GM21529 (cell line): ENCODE measurements at regions not wholly inside any gene's neighbourhood (a gene's known extent, or its start where the extent isn't known, plus 50 kb on each side); places are given as distances from the start of the nearest gene placed in this dataset.

Experiments used
- ATAC-seq: cut with Tn5 transposase; IDR thresholded peaks from one replicate; pipeline ENCODE4 v1.9.1; 2021; ENCODE audit not compliant: unreplicated experiment

DNA sequence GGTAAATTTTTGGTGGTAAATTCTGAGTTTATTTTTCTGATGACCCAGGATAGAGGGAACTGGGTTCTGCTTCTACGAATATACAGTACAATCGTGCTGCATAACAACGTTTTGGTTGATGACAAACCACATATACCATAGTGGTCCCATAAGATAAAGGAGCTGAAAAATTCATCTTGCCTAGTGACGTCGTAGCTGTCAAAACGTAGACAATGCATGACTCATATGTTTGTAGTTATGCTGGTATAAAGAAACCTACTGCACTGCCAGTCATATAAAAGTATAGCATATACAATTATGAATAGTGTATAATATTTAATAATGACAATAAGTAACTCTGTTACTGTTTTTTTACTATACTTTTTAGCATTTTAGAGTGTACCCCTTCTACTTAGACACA lies 244.0 kb downstream of the GAS1 start:
- no peak for ATAC-seq

DNA sequence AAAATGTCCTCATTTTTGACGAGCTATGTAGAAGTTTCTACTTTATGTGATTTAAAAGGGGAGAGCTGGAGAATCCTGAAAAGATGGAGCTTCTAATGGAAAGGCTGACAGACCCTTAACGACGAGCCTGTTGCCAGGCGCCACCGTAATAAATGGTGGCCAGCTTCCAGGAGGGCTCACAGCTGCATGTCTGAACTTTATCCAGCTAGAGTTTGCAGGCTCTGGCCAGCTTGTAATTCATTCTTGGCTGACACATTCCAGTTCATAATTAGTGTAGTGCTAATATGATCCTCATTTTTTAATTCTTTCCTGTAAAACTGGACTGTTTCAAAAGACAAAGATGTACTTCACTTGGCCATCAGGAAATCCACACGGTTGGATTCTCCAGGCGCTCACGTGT lies 246.7 kb downstream of the GAS1 start:
- ATAC-seq, result no peak

DNA sequence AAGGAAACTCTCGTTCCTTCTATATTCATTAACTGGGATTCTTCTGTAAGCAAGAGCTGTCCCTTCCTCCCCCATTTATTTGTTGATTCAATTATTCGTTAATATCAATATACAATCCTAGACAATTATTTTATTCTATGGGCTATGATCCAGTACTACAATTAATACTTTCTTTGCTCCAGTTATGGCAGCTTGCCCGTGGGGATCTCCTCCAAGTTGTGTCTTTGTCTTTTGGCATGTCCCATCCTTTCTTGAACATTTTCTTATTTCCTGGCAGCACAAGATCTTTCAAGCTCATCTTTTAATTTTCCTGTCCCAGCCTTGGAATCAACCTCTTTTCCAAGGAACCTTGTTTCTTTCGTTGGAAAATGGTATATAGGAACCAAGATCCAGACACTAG lies 249.3 kb downstream of the GAS1 start:
- ATAC-seq, result no peak

DNA sequence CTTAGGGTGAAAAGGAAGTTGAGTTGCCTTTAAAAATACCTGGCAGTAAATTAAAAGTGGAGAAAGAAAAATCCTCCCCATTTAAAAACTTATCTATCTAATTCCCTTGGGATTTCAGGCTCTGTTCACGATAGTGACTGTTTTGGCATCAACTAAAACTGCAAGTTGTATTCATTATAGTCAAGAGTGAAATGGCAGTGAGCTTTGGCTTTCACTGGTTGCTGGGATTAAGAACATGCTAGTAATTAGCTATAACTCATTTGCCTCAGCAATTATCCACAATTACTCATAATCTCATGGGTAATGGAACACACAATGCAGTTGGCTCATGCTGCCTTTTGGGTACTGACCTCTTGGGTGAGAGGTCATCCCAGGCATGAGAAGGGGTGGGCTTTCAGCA lies 250.1 kb downstream of the GAS1 start:
- no peak for ATAC-seq

GRCh38 chr9:86695910-86696424 lies 251.3 kb downstream of the GAS1 start:
- ATAC-seq, result no peak

- ATAC-seq, result no peak
Observed at GRCh38 chr9:86690034-86690433, 257.3 kb downstream of the GAS1 start.

- ATAC-seq, result no peak
Observed at GRCh38 chr9:86687788-86688187, 259.5 kb downstream of the GAS1 start.

GRCh38 chr9:86685556-86685955 lies 261.8 kb downstream of the GAS1 start:
- ATAC-seq, result no peak

GRCh38 chr9:86684148-86684547 lies 263.2 kb downstream of the GAS1 start:
- no peak for ATAC-seq

GRCh38 chr9:86682240-86682639 lies 265.1 kb downstream of the GAS1 start:
- no peak for ATAC-seq

GRCh38 chr9:86679909-86680308 lies 267.4 kb downstream of the GAS1 start:
- ATAC-seq, result no peak

GRCh38 chr9:86676396-86676795 lies 270.9 kb downstream of the GAS1 start:
- ATAC-seq, result no peak

GRCh38 chr9:86675805-86676204 lies 271.5 kb downstream of the GAS1 start:
- ATAC-seq, result no peak

DNA sequence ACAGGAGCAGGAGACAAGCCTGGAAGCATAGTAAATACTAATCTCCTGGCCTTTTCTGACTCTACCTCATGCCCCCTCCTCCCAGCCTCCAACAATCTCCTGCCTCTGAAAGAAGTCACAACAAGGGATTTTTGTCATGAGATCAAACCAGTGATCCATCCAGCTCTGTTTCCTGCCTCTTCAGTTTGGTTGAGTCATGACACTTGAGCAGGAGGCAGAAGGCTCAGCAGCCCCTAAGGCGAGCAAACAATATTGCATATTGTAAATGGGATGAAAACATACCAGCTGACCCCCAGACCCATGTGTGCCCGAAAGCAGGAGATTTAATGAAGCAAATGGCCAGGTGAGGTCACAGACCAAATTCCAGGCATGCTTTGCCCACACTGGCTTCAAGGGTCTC lies 272.8 kb downstream of the GAS1 start:
- no peak for ATAC-seq

GRCh38 chr9:86672966-86673365 lies 274.3 kb downstream of the GAS1 start:
- ATAC-seq, result no peak

DNA sequence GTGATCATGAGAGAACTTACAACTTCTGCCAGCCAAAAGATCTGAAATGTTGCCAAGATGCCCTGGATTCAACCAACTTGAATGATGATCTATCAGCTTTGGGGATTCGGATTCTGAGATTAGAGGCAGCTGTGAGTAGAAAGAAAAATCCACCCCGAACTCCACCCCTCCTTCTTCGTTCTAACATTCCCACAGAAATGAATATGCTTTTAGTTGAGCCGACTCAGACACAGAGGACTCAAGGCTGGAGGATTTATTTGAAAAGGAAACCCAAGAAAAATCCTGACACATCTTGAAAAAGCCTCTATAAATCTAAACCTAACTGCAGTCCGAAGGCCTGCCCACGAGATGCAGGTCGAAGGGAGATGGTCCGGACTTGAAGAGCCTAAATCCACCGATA lies 275.0 kb downstream of the GAS1 start:
- no peak for ATAC-seq

DNA sequence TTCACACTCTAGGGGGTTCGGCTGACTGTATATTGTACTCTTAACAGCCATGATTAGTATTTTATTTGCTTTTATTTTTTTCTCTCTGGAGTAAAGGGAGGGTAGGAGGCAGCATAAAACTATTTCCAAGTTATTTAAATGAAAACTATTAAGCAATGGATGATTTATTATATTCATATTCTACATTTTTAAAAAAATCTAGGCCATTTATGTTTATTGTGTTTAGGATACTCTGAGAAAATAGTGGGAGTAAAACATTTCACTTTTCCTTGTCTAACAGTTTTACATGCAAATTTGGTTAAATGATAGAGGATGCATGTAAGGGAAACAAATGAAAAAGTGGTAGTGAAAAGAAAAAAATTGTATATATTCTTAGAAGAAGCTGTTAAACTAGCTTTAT lies 276.3 kb downstream of the GAS1 start:
- no peak for ATAC-seq

GRCh38 chr9:86670536-86670935 lies 276.8 kb downstream of the GAS1 start:
- no peak for ATAC-seq

DNA sequence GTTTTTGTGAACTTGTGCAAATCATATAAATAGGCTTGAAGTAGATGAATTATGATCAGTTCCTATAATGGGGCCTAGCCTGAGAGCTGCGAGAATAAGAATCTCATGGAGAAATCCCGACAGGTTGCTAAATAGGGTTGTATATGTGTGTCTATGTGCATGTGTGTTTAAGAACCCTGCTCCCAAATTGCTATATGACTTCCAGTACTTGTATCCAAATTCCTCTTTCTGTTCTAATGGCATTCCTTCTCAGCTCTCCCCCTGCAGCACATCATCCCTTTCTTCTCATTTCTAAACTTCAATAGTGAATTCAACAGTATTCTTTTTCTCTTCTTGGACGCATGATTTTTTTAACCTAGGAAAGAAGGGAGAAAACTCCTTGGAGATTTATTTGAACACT lies 277.2 kb downstream of the GAS1 start:
- ATAC-seq, result no peak

- ATAC-seq, result no peak
Observed at GRCh38 chr9:86669422-86669821, 277.9 kb downstream of the GAS1 start.

DNA sequence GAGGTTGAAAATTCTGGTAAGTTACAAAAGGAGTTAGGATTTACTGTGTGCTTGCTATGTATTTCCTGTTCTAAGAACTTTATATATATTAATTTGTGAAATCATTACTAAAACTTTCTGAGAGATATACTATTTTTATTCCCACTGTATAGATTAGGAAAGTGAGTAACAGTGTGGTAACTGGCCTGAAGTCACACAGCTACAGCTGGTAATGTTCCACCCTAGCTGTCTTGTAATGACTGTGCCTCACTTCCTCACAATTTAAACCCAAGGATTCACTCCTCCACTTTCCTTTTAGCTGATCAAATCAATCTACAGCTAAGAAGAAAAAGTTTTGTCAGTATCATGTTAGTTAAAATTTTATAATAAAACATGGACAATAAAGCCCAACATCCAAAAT lies 278.8 kb downstream of the GAS1 start:
- no peak for ATAC-seq

DNA sequence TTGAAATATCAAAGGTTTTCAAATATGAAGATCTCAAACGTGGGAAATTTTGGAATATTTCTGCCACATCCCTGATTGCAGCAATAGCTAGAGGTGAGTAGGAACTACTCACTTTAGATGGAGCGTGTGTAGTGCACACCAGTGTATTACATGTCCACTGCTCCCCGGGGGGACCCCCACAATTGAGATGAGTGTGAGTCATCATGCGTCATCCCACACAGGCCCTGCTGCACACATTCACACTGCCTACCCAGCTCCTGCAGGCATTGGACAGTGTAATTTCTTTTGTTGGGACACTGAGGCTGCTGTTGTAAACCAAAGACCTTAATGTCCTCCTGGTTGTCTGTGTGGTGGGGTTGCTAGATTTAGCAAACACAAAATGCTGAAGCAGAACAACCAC lies 280.0 kb downstream of the GAS1 start:
- no peak for ATAC-seq

GRCh38 chr9:86665416-86665815 lies 281.9 kb downstream of the GAS1 start:
- no peak for ATAC-seq

DNA sequence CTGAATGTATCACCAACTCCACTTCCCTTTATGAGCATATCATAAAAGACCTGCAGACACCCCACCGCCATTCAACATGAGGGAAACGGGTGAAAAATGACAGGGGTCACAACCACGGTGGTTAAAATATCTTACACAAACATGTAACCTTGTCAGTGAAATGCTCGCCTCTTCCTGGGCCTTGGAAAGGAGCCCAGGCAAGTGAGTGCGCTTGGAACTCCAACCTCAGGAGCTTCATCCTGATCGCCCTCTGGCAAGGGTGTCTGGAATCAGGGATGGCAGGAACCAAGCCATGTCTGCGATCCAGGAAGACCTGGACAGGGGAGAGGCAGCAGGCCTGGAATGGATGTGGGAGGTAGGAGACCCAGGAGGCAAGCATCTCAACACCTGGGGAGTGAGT lies 282.7 kb downstream of the GAS1 start:
- ATAC-seq, result no peak
